GM20431 (cell line): ENCODE measurements at regions not wholly inside any gene's neighbourhood (a gene's known extent, or its start where the extent isn't known, plus 50 kb on each side); places are given as distances from the start of the nearest gene placed in this dataset.
"Not testable (repeated sequence)": the region's sequence is repeated elsewhere in the genome, so short reads cannot be mapped to it uniquely, and the experiment has no call there.

ENCODE experiments used
- in situ Hi-C: fragments of 300-500 bp; cut with MseI, MboI; formaldehyde crosslinking; loops from one replicate; pipeline ENCODE4 v1.15.0; 2020; ENCODE audit warnings: low sequenced_read_pairs; ENCODE audit not compliant: unreplicated experiment

GRCh38 chr20:4635781-4636180 is 50.5 kb upstream of the PRNP start:
- in situ Hi-C loops: no loop called here

DNA sequence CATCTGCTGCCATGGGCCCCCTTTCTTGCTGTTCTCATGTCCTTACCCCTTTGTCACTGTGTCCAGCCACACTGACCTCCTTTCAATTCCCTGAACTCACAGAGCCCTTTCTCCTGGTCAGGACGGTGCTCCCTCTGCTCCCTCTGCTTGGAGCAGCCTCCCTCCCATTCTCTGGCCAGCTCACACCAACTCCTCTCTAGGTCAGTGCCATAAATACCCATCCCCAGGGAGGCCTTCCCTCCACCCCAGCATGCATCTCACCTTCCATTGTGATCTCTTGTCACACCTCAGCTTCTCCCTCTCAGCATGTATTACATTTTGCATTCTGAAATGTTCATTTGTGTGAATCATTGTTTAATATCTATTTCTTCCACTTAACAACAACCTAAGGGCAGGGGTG is 50.9 kb upstream of the PRNP start:
- in situ Hi-C loops: no loop called here

DNA sequence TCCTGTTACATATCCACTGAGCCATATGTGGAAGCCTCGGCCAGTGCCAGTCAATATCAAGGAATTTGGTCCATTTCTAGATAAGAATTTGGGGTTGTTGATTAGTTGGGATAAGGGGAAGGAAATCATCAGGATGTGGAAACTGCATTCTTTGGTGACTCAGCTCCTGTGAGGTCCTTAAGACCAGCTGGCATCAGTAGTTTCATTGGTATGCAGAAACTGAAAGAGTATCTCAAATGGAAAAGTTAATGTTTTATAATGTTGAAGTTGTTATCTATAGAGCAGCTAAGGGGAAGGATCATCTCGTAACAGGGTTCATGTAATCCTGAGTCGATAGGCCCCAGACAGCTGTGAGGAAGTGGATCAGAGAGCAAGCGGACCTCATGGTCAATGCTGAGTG is 52.5 kb upstream of the PRNP start:
- in situ Hi-C loops: no loop called here

DNA sequence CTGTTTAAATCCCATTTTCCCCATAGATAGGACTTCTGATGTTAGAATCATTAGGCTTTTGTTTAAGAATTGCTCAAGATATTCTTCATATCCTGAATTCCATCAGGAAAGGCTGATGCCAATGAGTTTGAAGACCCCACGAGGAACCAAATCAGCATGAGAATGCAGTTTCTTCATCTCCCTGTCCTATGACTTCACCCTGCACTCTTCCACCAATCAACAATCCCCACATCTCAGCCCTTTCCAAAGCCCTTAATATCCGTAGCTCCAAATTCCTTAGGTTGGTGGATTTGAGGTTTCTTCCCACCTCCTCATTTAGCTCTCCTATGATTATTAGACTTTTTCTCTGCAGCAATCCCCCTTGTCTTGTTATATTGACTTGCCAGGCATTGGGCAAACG is 52.9 kb upstream of the PRNP start:
- in situ Hi-C loops: no loop called here

- in situ Hi-C loops: no loop called here
Measured at GRCh38 chr20:4632876-4633275, 53.4 kb upstream of the PRNP start.

DNA sequence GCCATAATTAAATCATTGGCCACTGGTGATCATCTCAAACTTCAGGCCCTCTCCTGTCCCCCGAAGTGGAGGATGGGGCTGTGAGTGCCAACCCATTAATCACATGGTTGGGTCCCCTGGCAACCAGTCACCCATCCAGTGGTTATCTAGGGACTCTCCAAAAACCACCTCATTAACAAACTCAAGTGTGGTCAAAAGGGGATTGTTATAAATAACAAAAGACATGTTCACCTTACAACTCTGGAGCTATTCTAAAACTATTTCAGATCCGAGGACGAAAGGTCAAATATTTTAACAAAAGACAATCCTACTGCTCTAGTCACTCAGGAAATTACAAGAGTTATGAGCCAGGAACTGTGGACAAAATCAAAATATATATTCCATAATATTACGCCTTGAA is 60.0 kb upstream of the PRNP start:
- in situ Hi-C loops: no loop called here

DNA sequence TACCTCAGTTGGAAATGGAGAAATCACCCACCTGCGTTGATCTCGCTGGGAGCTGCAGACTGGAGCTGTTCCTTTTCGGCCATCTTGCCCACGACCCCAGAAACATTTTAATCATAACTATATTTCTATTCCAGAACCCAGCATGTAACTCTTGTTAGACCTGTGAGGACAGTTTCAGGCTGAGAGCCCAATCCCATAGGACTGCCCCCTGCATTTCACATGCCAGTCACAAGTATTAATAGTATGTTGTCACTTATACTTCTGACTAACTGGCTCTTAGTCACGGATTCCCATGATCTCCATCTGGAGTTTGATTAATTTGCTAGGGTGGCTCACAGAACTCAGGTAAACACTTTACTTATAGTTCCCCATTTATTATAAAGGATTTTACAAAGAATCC is 60.6 kb upstream of the PRNP start:
- in situ Hi-C loops: no loop called here

DNA sequence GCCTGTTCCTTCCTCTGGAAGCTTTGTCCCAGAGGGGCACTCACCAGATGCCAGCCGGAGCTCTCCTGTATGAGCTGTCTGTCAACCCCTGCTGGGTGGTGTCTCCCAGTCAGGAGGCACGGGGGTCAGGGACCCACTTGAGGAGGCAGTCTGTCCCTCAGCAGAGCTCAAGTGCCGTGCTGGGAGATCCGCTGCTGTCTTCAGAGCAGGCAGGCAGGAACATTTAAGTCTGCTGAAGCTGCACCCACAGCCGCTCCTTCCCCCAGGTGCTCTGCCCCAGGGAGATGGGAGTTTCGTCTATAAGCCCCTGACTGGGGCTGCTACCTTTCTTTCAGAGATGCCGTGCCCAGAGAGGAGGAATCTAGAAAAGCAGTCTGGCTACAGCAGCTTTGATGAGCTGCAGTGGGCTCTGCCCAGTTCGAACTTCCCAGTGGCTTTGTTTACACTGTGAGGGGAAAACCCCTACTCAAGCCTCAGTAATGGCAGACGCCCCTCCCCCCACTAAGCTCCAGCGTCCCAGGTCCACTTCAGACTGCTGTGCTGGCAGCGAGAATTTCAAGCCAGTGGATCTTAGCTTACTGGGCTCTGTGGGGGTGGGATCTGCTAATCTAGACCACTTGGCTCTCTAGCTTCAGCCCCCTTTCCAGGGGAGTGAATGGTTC is 61.5 kb upstream of the PRNP start:
- in situ Hi-C loops: not testable (repeated sequence)

- in situ Hi-C loops: loop anchor here (5.0 kb wide), 1 partner anchor 98 kb away; no protein-coding TSS in a partner anchor
Measured at GRCh38 chr20:4619144-4619543, 67.1 kb upstream of the PRNP start.

DNA sequence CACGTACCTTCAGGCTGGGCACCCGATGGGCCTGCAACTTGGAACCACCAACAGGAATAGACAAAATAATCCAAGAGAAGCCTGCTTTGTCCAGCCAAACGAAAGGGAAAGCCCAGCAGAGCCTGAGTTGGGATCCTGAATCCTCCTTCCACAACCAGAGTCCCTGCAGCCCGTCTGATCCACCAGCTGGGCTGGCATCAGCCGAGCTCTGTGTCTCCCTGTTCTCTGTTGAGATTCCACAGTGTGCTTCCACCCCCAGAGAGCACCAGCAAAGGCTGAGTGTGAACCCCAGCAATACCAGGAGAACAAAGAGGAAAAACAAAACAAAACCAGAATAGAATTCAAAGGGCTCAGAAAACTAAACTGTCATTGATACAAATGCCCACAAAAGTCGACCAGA is 68.8 kb upstream of the PRNP start:
- in situ Hi-C loops: loop anchor here (5.0 kb wide), 1 partner anchor 100 kb away; no protein-coding TSS in a partner anchor

DNA sequence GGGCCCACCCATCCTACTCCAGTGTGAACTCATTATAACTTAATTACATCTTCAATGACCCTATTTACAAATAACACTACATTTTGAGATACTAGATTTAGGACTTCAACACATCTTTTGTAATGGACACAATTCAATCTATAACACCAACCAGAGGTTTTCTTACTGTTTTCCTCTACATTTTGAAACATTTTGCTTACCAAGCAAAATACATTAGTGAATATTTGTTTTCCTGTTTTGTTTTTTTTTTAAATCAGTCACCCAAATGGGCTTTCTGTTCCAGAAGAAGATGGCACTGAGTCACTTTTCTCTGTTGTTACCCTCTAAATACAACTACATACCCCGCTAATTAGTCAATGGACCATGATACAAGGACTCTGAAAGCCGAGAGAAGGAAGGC is 69.2 kb upstream of the PRNP start:
- in situ Hi-C loops: loop anchor here (5.0 kb wide), 1 partner anchor 100 kb away; no protein-coding TSS in a partner anchor

- in situ Hi-C loops: no loop called here
Measured at GRCh38 chr20:4613718-4614620, 72.3 kb upstream of the PRNP start.

GRCh38 chr20:4613184-4613583 is 73.1 kb upstream of the PRNP start:
- in situ Hi-C loops: no loop called here

GRCh38 chr20:4610871-4611270 is 75.4 kb upstream of the PRNP start:
- in situ Hi-C loops: no loop called here

DNA sequence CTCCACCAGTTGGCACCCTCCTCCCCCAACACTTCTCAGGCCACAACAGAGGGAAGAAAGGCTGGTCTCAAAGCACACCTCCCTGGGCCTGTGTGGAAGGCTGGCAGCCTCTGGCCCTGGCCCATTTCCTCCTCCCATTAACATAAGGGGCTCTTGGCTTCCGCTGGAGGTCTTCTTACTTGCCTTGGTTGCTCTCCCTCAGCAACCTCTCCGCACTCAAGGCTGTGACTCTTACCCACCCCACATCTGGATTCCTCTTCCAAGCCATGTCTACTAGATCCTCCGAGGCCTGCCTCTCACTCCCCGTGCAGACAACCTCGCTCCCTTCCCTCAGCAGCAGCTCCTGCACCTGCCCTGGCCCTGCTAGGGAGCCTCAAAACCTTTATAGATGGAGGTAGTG is 76.7 kb upstream of the PRNP start:
- in situ Hi-C loops: no loop called here

- in situ Hi-C loops: no loop called here
Measured at GRCh38 chr20:4608861-4609260, 77.4 kb upstream of the PRNP start.

DNA sequence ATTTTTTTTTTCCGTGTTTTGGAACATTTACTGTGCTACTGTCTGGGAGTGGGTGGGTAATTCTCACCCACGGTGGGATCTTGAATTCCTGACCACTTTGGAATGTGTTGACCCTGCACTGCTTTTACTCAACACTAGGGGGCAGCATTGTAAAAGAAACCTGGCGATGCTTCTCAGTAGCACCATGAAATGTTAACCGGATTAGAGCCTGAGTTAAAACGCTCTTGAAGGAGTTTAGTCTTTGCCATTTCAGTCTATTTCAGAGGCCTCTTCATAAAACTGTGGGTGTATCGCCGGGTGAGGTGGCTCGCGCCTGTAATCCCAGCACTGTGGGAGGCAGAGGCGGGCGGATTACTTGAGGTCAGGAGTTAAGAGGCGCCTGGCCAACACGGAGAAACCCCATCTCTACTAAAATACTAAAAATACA is 79.0 kb upstream of the PRNP start:
- in situ Hi-C loops: no loop called here

DNA sequence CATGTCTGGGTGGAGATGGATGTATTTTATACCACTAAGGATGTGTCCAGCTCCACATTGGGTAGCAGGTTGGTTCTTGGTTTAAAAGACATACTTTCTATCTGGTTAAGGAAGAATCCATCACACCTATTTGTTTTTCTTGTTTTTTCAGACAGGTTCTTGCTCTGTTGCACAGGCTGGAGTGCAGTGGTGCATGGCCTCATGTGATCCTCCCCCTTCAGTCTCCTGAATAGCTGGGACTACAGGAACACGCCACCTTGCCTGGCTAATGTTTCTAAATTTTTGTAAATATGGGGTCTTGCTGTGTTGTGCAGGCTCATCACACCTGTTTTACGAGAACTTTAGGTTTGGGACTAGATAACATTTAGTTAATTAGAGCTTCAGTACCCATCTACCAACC is 80.2 kb upstream of the PRNP start:
- in situ Hi-C loops: no loop called here

DNA sequence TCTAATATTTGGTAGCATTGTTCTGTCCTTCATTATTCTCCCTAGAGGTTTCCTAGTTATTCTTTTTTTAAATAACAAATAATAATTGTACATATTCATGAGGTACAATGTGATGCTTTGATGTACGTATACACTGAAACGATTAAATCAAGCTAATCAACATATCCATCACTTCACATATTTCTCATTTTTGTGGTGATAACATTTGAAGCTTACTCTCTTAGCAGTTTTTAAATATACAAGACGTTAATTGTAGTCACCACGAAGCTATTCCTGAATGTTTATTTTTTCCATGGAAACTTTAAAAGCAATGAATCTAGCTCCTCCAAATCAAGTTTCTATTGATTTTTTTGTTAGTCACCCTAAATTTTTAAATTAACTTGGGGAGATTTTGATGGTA is 81.1 kb upstream of the PRNP start:
- in situ Hi-C loops: no loop called here

DNA sequence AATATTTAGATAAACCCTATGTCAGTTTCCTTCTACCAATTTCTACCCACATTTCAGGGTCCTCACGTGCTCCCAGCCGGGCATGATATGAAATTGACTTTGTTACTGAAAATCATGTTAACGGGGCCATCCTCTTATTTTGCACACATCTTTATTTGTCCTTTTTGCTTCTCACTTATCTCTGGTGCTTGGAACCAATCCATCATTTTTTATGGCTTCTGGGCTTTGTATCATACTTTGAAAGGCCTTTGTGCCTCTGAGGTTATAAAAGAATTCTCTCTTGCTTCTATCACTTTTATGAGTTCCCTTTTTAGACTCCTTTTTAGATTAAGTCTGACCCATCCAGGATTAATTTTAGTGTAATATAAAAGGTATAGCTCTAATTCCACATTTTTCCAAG is 81.7 kb upstream of the PRNP start:
- in situ Hi-C loops: no loop called here

- in situ Hi-C loops: no loop called here
Measured at GRCh38 chr20:4603724-4604123, 82.5 kb upstream of the PRNP start.

DNA sequence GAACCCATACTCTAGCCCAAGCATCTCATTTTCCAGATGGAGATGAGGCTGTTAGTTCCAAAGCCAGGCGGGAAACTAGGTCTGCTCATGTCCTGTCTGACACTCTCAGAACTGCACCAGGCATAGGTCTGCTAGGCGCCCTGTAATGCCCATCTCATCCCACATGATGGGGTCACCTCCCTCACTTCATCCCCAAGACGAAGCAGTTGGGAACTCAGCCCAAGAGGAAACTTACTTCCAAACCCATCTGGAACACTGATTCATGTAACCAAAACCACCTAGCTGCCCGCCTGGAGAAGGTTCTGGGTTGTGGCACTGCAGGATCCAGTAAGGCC is 84.0 kb upstream of the PRNP start:
- in situ Hi-C loops: no loop called here
